ENCODE measurements at regions not wholly inside any gene's neighbourhood (a gene's known extent, or its start where the extent isn't known, plus 50 kb on each side); places are given as distances from the start of the nearest gene placed in this dataset.

DNA sequence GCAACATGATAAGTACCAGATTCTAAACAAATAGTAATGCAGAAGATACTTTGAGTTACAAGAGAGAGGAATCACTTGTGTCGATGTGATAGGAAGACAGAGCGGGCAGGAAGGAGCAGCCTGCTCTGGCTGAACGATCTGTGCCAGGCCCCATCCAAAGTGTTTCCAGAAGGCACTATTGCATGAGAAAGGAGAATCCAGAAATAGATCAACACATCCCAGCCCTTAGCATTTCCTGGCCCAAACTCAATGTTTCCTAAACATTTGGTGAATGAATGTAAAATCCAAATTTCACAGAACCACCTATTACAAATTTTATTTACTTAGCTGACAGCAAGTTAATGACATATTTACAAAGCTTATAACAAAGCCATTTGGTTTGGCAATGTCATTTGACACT is 257.2 kb downstream of the TXNL1 start:
- Histone ChIP-seq H3F3A (ENCODE audit: insufficient read depth, low read length) (no peaks in the 10 kb centered on the region), H3K9me3 (ENCODE audit: low read length) (no peaks in the 10 kb centered on the region), H3K27me3 (ENCODE audit: insufficient read depth, low read length) (no peaks in the 10 kb centered on the region), H3K4me3 (ENCODE audit: low read depth, low read length, poor library complexity, severe bottlenecking) (no peak overlapping the region), H3K9me2 (ENCODE audit: low read depth, low read length) (no peaks in the 10 kb centered on the region), H3K4me2 (ENCODE audit: low read length) (no peak overlapping the region), H3K4me1 (ENCODE audit: insufficient read depth, low read length, severe bottlenecking) (no peaks in the 10 kb centered on the region), H3K27ac (ENCODE audit: low read depth, low read length, poor library complexity, severe bottlenecking) (no peak overlapping the region), H3K9ac (ENCODE audit: low read length) (no peak overlapping the region), H2AFZ (ENCODE audit: low read length) (no peak overlapping the region), H3K79me2 (ENCODE audit: insufficient read depth, low read length) (no peaks in the 10 kb centered on the region), H3K36me3 (ENCODE audit: insufficient read depth, low read length) (no peaks in the 10 kb centered on the region), H4K20me1 (ENCODE audit: insufficient read depth, low read length) (no peaks in the 10 kb centered on the region)
- TF ChIP-seq CTCF (IDR thresholded peaks at IDR 0.05; ENCODE audit: low read length) (no peak), EZH2 (IDR thresholded peaks at IDR 0.05; ENCODE audit: borderline replicate concordance, low read length) (no peak)

GRCh38 chr18:56380685-56381084 is 257.7 kb downstream of the TXNL1 start:
- Histone ChIP-seq H4K20me1 (ENCODE audit: insufficient read depth, low read length) (no peaks in the 10 kb centered on the region), H3K27ac (ENCODE audit: low read depth, low read length, poor library complexity, severe bottlenecking) (no peak overlapping the region), H3K4me3 (ENCODE audit: low read depth, low read length, poor library complexity, severe bottlenecking) (no peak overlapping the region), H3K4me2 (ENCODE audit: low read length) (no peak overlapping the region), H3K9me3 (ENCODE audit: low read length) (no peaks in the 10 kb centered on the region), H3K27me3 (ENCODE audit: insufficient read depth, low read length) (no peaks in the 10 kb centered on the region), H3K4me1 (ENCODE audit: insufficient read depth, low read length, severe bottlenecking) (no peaks in the 10 kb centered on the region), H3K79me2 (ENCODE audit: insufficient read depth, low read length) (no peaks in the 10 kb centered on the region), H3K36me3 (ENCODE audit: insufficient read depth, low read length) (no peaks in the 10 kb centered on the region), H2AFZ (ENCODE audit: low read length) (no peak overlapping the region), H3K9me2 (ENCODE audit: low read depth, low read length) (no peaks in the 10 kb centered on the region), H3F3A (ENCODE audit: insufficient read depth, low read length) (no peaks in the 10 kb centered on the region), H3K9ac (ENCODE audit: low read length) (no peak overlapping the region)
- TF ChIP-seq EZH2 (IDR thresholded peaks at IDR 0.05; ENCODE audit: borderline replicate concordance, low read length) (no peak), CTCF (IDR thresholded peaks at IDR 0.05; ENCODE audit: low read length) (no peak)

- Histone ChIP-seq H3K9me3 (ENCODE audit: low read length) (no peaks in the 10 kb centered on the region), H3K9ac (ENCODE audit: low read length) (no peak overlapping the region), H3F3A (ENCODE audit: insufficient read depth, low read length) (no peaks in the 10 kb centered on the region), H3K27me3 (ENCODE audit: insufficient read depth, low read length) (no peaks in the 10 kb centered on the region), H2AFZ (ENCODE audit: low read length) (no peak overlapping the region), H3K4me2 (ENCODE audit: low read length) (no peak overlapping the region), H3K9me2 (ENCODE audit: low read depth, low read length) (no peaks in the 10 kb centered on the region), H3K4me3 (ENCODE audit: low read depth, low read length, poor library complexity, severe bottlenecking) (no peak overlapping the region), H3K36me3 (ENCODE audit: insufficient read depth, low read length) (no peaks in the 10 kb centered on the region), H3K4me1 (ENCODE audit: insufficient read depth, low read length, severe bottlenecking) (no peaks in the 10 kb centered on the region), H4K20me1 (ENCODE audit: insufficient read depth, low read length) (no peaks in the 10 kb centered on the region), H3K27ac (ENCODE audit: low read depth, low read length, poor library complexity, severe bottlenecking) (no peak overlapping the region), H3K79me2 (ENCODE audit: insufficient read depth, low read length) (no peaks in the 10 kb centered on the region)
- TF ChIP-seq CTCF (IDR thresholded peaks at IDR 0.05; ENCODE audit: low read length) (no peak), EZH2 (IDR thresholded peaks at IDR 0.05; ENCODE audit: borderline replicate concordance, low read length) (no peak)
Observed at GRCh38 chr18:56379256-56379655, 259.1 kb downstream of the TXNL1 start.

All from OCI-LY1 (cell line).